ENCODE measurements at regions not wholly inside any gene's neighbourhood (a gene's known extent, or its start where the extent isn't known, plus 50 kb on each side); places are given as distances from the start of the nearest gene placed in this dataset.

DNA sequence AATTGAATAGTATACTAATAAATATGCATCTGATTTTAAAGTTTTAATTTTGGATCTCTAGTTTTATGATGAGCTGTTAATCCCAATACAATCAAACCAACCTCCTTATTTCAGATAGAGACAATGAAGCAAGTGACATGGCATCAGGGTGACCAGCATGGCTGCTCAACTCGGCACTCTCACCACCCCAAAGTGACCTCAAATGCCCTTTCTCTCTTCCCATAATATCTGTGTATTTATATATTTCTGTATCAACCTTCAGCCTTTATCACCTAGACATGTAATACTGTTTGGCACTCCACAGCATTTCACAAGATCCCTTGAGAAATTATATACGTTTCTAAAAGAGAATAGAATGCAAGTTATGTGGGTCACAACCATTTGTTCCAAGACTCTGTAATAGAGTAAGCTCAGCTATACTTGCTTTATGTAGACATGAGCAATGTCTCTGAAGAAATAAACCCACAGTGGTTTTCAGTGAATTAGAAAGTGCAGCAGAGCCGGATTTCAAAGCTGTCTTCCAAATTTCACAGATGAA lies 1623.2 kb upstream of the PABPC4L start:
- Histone ChIP-seq H3K27ac (ENCODE audit: low read length) (no peak overlapping the region), H3K9me3 (ENCODE audit: control insufficient read depth, low read depth, low read length) (no peaks in the 10 kb centered on the region), H3K36me3 (ENCODE audit: control insufficient read depth, low read depth, low read length) (no peaks in the 10 kb centered on the region), H3K27me3 (ENCODE audit: control insufficient read depth, insufficient read depth, low read length) (no peaks in the 10 kb centered on the region), H3K4me3 (ENCODE audit: low read length) (no peak overlapping the region), H3K4me1 (ENCODE audit: control insufficient read depth, low read depth, low read length) (no peaks in the 10 kb centered on the region), H3K9ac (ENCODE audit: low read length) (no peak overlapping the region)

DNA sequence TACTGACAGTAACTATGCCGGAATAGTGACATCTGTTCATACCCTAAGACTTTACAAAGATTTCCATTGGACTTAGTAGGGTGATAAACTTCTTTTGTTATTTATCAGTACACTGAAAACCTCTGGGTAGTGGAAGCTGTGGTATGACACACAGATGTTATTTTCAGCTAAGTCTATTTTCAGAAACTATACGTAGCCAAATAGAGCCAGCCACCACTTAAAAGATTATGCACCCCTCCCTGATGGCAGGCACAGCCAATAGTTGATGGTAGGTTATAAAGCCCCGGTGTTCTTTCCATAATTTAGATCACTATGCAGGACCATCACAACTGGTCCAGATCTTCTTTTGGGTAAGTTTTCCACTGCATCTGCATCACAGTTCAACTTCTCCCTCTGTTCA lies 1603.2 kb upstream of the PABPC4L start:
- Histone ChIP-seq H3K4me3 (ENCODE audit: low read length) (no peak overlapping the region), H3K27ac (ENCODE audit: low read length) (no peak overlapping the region), H3K27me3 (ENCODE audit: control insufficient read depth, insufficient read depth, low read length) (no peaks in the 10 kb centered on the region), H3K4me1 (ENCODE audit: control insufficient read depth, low read depth, low read length) (no peaks in the 10 kb centered on the region), H3K9ac (ENCODE audit: low read length) (no peak overlapping the region), H3K36me3 (ENCODE audit: control insufficient read depth, low read depth, low read length) (no peaks in the 10 kb centered on the region), H3K9me3 (ENCODE audit: control insufficient read depth, low read depth, low read length) (no peaks in the 10 kb centered on the region)

- no peak overlapping the region for H3K4me3 ChIP-seq (ENCODE audit: low read length)
These were observed 1575.8 kb upstream of the PABPC4L start for GRCh38 chr4:135777361-135777760.

GRCh38 chr4:135775909-135776308 lies 1574.3 kb upstream of the PABPC4L start:
- Histone ChIP-seq H3K4me1 (ENCODE audit: control insufficient read depth, low read depth, low read length) (no peaks in the 10 kb centered on the region), H3K27me3 (ENCODE audit: control insufficient read depth, insufficient read depth, low read length) (no peaks in the 10 kb centered on the region), H3K9me3 (ENCODE audit: control insufficient read depth, low read depth, low read length) (no peaks in the 10 kb centered on the region), H3K27ac (ENCODE audit: low read length) (no peak overlapping the region), H3K36me3 (ENCODE audit: control insufficient read depth, low read depth, low read length) (no peaks in the 10 kb centered on the region), H3K9ac (ENCODE audit: low read length) (no peak overlapping the region), H3K4me3 (ENCODE audit: low read length) (no peak overlapping the region)

More at GRCh38 chr4:135777361-135777760, 1575.8 kb upstream of the PABPC4L start:
- H3K9me3 ChIP-seq (ENCODE audit: control insufficient read depth, low read depth, low read length) = no peaks in the 10 kb centered on the region
- H3K27ac ChIP-seq (ENCODE audit: low read length) = no peak overlapping the region
- H3K4me1 ChIP-seq (ENCODE audit: control insufficient read depth, low read depth, low read length) = no peaks in the 10 kb centered on the region
- no peaks in the 10 kb centered on the region for H3K27me3 ChIP-seq (ENCODE audit: control insufficient read depth, insufficient read depth, low read length)
- H3K36me3 ChIP-seq (ENCODE audit: control insufficient read depth, low read depth, low read length) = no peaks in the 10 kb centered on the region
- no peak overlapping the region for H3K9ac ChIP-seq (ENCODE audit: low read length)

- H3K36me3 ChIP-seq (ENCODE audit: control insufficient read depth, low read depth, low read length) = no peaks in the 10 kb centered on the region
These were observed 1568.9 kb upstream of the PABPC4L start for GRCh38 chr4:135770505-135770904.

DNA sequence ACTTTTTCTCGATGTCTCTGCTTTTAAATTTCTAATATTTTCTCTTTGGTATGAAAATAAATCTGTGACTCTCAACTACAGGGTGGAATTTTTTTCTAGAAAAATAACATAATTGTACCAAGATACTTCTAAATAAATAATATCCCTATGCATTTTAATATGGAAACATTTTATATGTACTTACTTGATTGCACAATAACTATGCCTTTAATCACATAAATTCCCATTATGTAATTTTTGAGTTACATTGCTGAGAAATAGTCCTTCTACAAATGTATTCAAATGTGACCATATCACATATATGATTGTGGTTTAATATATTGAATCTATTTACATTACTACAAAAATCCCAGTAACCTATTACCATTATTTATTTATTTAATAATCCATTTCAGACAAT lies 1543.3 kb upstream of the PABPC4L start:
- Histone ChIP-seq H3K27me3 (ENCODE audit: control insufficient read depth, insufficient read depth, low read length) (no peaks in the 10 kb centered on the region), H3K9ac (ENCODE audit: low read length) (no peak overlapping the region), H3K36me3 (ENCODE audit: control insufficient read depth, low read depth, low read length) (no peaks in the 10 kb centered on the region), H3K4me3 (ENCODE audit: low read length) (no peak overlapping the region), H3K27ac (ENCODE audit: low read length) (no peak overlapping the region), H3K9me3 (ENCODE audit: control insufficient read depth, low read depth, low read length) (no peaks in the 10 kb centered on the region), H3K4me1 (ENCODE audit: control insufficient read depth, low read depth, low read length) (peaks cover 10% of the 10 kb centered on the region)

More at GRCh38 chr4:135770505-135770904, 1568.9 kb upstream of the PABPC4L start:
- Histone ChIP-seq H3K9ac (ENCODE audit: low read length) (no peak overlapping the region), H3K4me3 (ENCODE audit: low read length) (no peak overlapping the region), H3K27me3 (ENCODE audit: control insufficient read depth, insufficient read depth, low read length) (no peaks in the 10 kb centered on the region), H3K4me1 (ENCODE audit: control insufficient read depth, low read depth, low read length) (no peaks in the 10 kb centered on the region), H3K9me3 (ENCODE audit: control insufficient read depth, low read depth, low read length) (peaks cover 7% of the 10 kb centered on the region), H3K27ac (ENCODE audit: low read length) (no peak overlapping the region)

DNA sequence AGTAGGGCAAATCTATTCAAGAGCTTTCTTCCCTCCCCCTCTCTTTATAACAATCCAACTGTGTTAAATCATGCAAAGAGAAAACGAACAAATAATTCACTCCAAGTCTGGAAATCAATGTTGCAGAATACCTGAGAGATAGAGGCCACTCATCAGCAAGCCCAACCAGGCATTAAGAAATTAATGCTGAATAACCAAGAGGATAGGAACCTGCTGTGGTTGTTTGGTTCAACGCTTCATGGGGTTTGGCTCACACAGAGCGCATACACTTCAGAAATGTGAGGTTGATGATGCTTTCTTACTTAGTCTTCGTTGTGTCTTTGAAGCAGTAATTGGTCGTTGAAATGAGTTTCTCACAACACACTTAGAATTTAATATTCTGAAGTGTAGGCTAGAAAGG lies 1540.0 kb upstream of the PABPC4L start:
- H3K27me3 ChIP-seq (ENCODE audit: control insufficient read depth, insufficient read depth, low read length) = no peaks in the 10 kb centered on the region
- no peaks in the 10 kb centered on the region for H3K36me3 ChIP-seq (ENCODE audit: control insufficient read depth, low read depth, low read length)
- no peak overlapping the region for H3K9ac ChIP-seq (ENCODE audit: low read length)
- H3K4me3 ChIP-seq (ENCODE audit: low read length) = peak overlapping the region; percentile 9
- H3K4me1 ChIP-seq (ENCODE audit: control insufficient read depth, low read depth, low read length) = peaks cover 10% of the 10 kb centered on the region
- H3K9me3 ChIP-seq (ENCODE audit: control insufficient read depth, low read depth, low read length) = no peaks in the 10 kb centered on the region
- no peak overlapping the region for H3K27ac ChIP-seq (ENCODE audit: low read length)

- Histone ChIP-seq H3K36me3 (ENCODE audit: control insufficient read depth, low read depth, low read length) (no peaks in the 10 kb centered on the region), H3K9ac (ENCODE audit: low read length) (no peak overlapping the region), H3K4me3 (ENCODE audit: low read length) (no peak overlapping the region), H3K4me1 (ENCODE audit: control insufficient read depth, low read depth, low read length) (peaks cover 10% of the 10 kb centered on the region), H3K27me3 (ENCODE audit: control insufficient read depth, insufficient read depth, low read length) (no peaks in the 10 kb centered on the region), H3K27ac (ENCODE audit: low read length) (no peak overlapping the region), H3K9me3 (ENCODE audit: control insufficient read depth, low read depth, low read length) (no peaks in the 10 kb centered on the region)
These were observed 1537.8 kb upstream of the PABPC4L start for GRCh38 chr4:135739354-135739753.

- H3K4me3 ChIP-seq (ENCODE audit: low read length) = no peak overlapping the region
- H3K27me3 ChIP-seq (ENCODE audit: control insufficient read depth, insufficient read depth, low read length) = no peaks in the 10 kb centered on the region
- no peaks in the 10 kb centered on the region for H3K4me1 ChIP-seq (ENCODE audit: control insufficient read depth, low read depth, low read length)
- H3K9ac ChIP-seq (ENCODE audit: low read length) = no peak overlapping the region
- H3K9me3 ChIP-seq (ENCODE audit: control insufficient read depth, low read depth, low read length) = no peaks in the 10 kb centered on the region
- no peaks in the 10 kb centered on the region for H3K36me3 ChIP-seq (ENCODE audit: control insufficient read depth, low read depth, low read length)
- H3K27ac ChIP-seq (ENCODE audit: low read length) = no peak overlapping the region
These were observed 1533.9 kb upstream of the PABPC4L start for GRCh38 chr4:135735512-135735911.

- no peaks in the 10 kb centered on the region for H3K27me3 ChIP-seq (ENCODE audit: control insufficient read depth, insufficient read depth, low read length)
- H3K4me3 ChIP-seq (ENCODE audit: low read length) = no peak overlapping the region
- no peaks in the 10 kb centered on the region for H3K9me3 ChIP-seq (ENCODE audit: control insufficient read depth, low read depth, low read length)
- H3K36me3 ChIP-seq (ENCODE audit: control insufficient read depth, low read depth, low read length) = no peaks in the 10 kb centered on the region
- H3K9ac ChIP-seq (ENCODE audit: low read length) = no peak overlapping the region
- no peaks in the 10 kb centered on the region for H3K4me1 ChIP-seq (ENCODE audit: control insufficient read depth, low read depth, low read length)
- H3K27ac ChIP-seq (ENCODE audit: low read length) = no peak overlapping the region
These were observed 1530.9 kb upstream of the PABPC4L start for GRCh38 chr4:135732448-135732847.

DNA sequence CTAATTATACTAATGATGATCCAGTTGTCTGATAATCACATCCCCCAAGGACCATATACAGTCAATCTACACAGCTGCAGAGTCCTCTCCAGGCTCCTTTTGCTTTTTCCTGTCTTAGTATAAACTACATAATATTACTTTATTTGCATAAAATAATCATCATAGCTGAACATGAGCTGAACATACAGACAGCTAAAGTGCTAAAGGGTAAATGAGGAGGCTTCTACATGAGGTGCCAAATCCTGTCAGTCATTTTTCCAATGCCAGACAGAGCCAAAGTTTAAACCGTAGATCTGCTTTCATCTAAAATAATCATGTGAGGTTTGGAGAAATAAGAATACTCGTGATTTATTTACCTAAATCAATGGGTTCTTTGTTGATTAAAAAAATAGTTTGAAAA lies 1530.1 kb upstream of the PABPC4L start:
- H3K27ac ChIP-seq (ENCODE audit: low read length) = no peak overlapping the region
- H3K27me3 ChIP-seq (ENCODE audit: control insufficient read depth, insufficient read depth, low read length) = no peaks in the 10 kb centered on the region
- no peaks in the 10 kb centered on the region for H3K4me1 ChIP-seq (ENCODE audit: control insufficient read depth, low read depth, low read length)
- no peaks in the 10 kb centered on the region for H3K9me3 ChIP-seq (ENCODE audit: control insufficient read depth, low read depth, low read length)
- no peaks in the 10 kb centered on the region for H3K36me3 ChIP-seq (ENCODE audit: control insufficient read depth, low read depth, low read length)
- H3K9ac ChIP-seq (ENCODE audit: low read length) = no peak overlapping the region
- no peak overlapping the region for H3K4me3 ChIP-seq (ENCODE audit: low read length)

DNA sequence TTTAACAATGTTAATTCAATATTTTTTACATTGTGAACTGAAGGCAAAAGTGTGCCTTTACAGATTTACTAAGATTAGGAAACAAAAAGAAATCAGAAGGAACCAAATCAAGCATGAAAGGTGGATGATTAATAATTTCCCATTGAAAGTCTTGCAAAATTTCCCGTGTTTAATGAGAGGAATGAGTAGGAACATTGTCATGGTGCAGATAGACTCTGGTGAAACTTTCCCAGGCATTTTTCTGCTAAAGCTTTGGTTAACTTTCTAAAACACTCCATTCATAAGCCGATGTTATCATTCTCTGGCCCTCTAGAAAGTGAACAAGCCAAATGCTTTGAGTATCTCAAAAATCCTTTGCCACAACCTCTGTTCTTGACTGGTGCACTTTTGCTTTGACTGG lies 1522.8 kb upstream of the PABPC4L start:
- Histone ChIP-seq H3K27me3 (ENCODE audit: control insufficient read depth, insufficient read depth, low read length) (no peaks in the 10 kb centered on the region), H3K36me3 (ENCODE audit: control insufficient read depth, low read depth, low read length) (no peaks in the 10 kb centered on the region)

More for the DNA sequence above, 1522.8 kb upstream of the PABPC4L start:
- H3K4me3 ChIP-seq (ENCODE audit: low read length) = no peak overlapping the region
- no peak overlapping the region for H3K27ac ChIP-seq (ENCODE audit: low read length)
- no peaks in the 10 kb centered on the region for H3K4me1 ChIP-seq (ENCODE audit: control insufficient read depth, low read depth, low read length)
- no peaks in the 10 kb centered on the region for H3K9me3 ChIP-seq (ENCODE audit: control insufficient read depth, low read depth, low read length)
- no peak overlapping the region for H3K9ac ChIP-seq (ENCODE audit: low read length)
